ENCODE measurements at regions not wholly inside any gene's neighbourhood (a gene's known extent, or its start where the extent isn't known, plus 50 kb on each side); places are given as distances from the start of the nearest gene placed in this dataset.

GRCh38 chr11:70695086-70695960 lies 297.0 kb downstream of the CTTN start:
- TF ChIP-seq CTCF (IDR thresholded peaks at IDR 0.05; ENCODE audit: insufficient read depth, low read depth, low read length): no peak
- no peak for TF ChIP-seq EZH2 (IDR thresholded peaks at IDR 0.05; ENCODE audit: insufficient read depth, low read length)
